COLO668 (cell line): ENCODE measurements at regions not wholly inside any gene's neighbourhood (a gene's known extent, or its start where the extent isn't known, plus 50 kb on each side); places are given as distances from the start of the nearest gene placed in this dataset.

ENCODE experiments used
- DNase-seq: peaks from one replicate; lab custom pipeline; 2025; ENCODE audit not compliant: unreplicated experiment; lab: John Stamatoyannopoulos, UW

GRCh38 chr17:71349908-71350600 is 770.8 kb upstream of the SOX9 start:
- DNase-seq = no peak

- no peak for DNase-seq
These were observed 760.5 kb upstream of the SOX9 start for GRCh38 chr17:71360301-71360700.

GRCh38 chr17:71361656-71362450 is 759.0 kb upstream of the SOX9 start:
- DNase-seq = no peak

GRCh38 chr17:71363661-71364060 is 757.2 kb upstream of the SOX9 start:
- DNase-seq = no peak

GRCh38 chr17:71371809-71372208 is 749.0 kb upstream of the SOX9 start:
- no peak for DNase-seq

- DNase-seq = no peak
These were observed 744.9 kb upstream of the SOX9 start for GRCh38 chr17:71375948-71376347.

GRCh38 chr17:71376933-71377332 is 743.9 kb upstream of the SOX9 start:
- no peak for DNase-seq

- no peak for DNase-seq
These were observed 742.8 kb upstream of the SOX9 start for GRCh38 chr17:71378036-71378435.

GRCh38 chr17:71378741-71379140 is 742.1 kb upstream of the SOX9 start:
- no peak for DNase-seq

- DNase-seq = no peak
These were observed 741.3 kb upstream of the SOX9 start for GRCh38 chr17:71379512-71379911.

GRCh38 chr17:71380535-71380934 is 740.3 kb upstream of the SOX9 start:
- DNase-seq = no peak

- no peak for DNase-seq
These were observed 739.9 kb upstream of the SOX9 start for GRCh38 chr17:71380936-71381335.

GRCh38 chr17:71383091-71383490 is 737.7 kb upstream of the SOX9 start:
- DNase-seq = no peak

GRCh38 chr17:71387456-71387855 is 733.4 kb upstream of the SOX9 start:
- DNase-seq = no peak

GRCh38 chr17:71392715-71393567 is 727.9 kb upstream of the SOX9 start:
- no peak for DNase-seq

GRCh38 chr17:71395901-71396300 is 724.9 kb upstream of the SOX9 start:
- no peak for DNase-seq

- DNase-seq = no peak
These were observed 724.1 kb upstream of the SOX9 start for GRCh38 chr17:71396711-71397110.

- DNase-seq = no peak
These were observed 722.8 kb upstream of the SOX9 start for GRCh38 chr17:71398025-71398424.

- DNase-seq = no peak
These were observed 722.0 kb upstream of the SOX9 start for GRCh38 chr17:71398800-71399219.

GRCh38 chr17:71399221-71399620 is 721.6 kb upstream of the SOX9 start:
- no peak for DNase-seq

GRCh38 chr17:71399649-71400048 is 721.2 kb upstream of the SOX9 start:
- DNase-seq = no peak

- no peak for DNase-seq
These were observed 718.8 kb upstream of the SOX9 start for GRCh38 chr17:71402007-71402406.
